ENCODE measurements at regions not wholly inside any gene's neighbourhood (a gene's known extent, or its start where the extent isn't known, plus 50 kb on each side); places are given as distances from the start of the nearest gene placed in this dataset.

GRCh38 chr6:144844596-144844995 is 559.5 kb downstream of the UTRN start:
- Histone ChIP-seq H3K27ac (ENCODE audit: low read depth in 1 of 2, low read length in 2 of 2) (no peak overlapping the region), H3K4me3 (ENCODE audit: low read length) (no peak overlapping the region), H3K4me1 (ENCODE audit: insufficient read depth, low read length) (no peaks in the 10 kb centered on the region), H3K36me3 (ENCODE audit: insufficient read depth, low read length) (peaks cover 75% of the 10 kb centered on the region), H3K9me3 (ENCODE audit: control insufficient read depth in 1 of 2, insufficient read depth in 1 of 2, low read length in 2 of 2) (no peaks in the 10 kb centered on the region), H3K27me3 (ENCODE audit: control insufficient read depth in 1 of 2, insufficient read depth in 2 of 2, low read length in 2 of 2) (no peaks in the 10 kb centered on the region)
- ChIA-PET POLR2A (no interaction called here), CTCF (no interaction called here)
- peak overlapping the region; percentile 32 for H3K27ac Mint-ChIP-seq
- DNase-seq: no peak
- H3K4me3 Mint-ChIP-seq: no peak overlapping the region
- H3K9me3 Mint-ChIP-seq: no peaks in the 10 kb centered on the region
- H3K36me3 Mint-ChIP-seq (ENCODE audit: low read depth): peaks cover 89% of the 10 kb centered on the region
- no peaks in the 10 kb centered on the region for H3K27me3 Mint-ChIP-seq
- intact Hi-C loops (cut with DNase I, micrococcal nuclease): no loop called here
- TF ChIP-seq CTCF (IDR thresholded peaks at IDR 0.05): no peak
- H3K4me1 Mint-ChIP-seq (ENCODE audit: low read depth): no peaks in the 10 kb centered on the region
- no peak for ATAC-seq (ENCODE audit: poor library complexity)

- POLR2A ChIA-PET: no interaction called here
- no peaks in the 10 kb centered on the region for H3K27me3 Mint-ChIP-seq
- Histone ChIP-seq H3K27ac (ENCODE audit: low read depth in 1 of 2, low read length in 2 of 2) (no peak overlapping the region), H3K27me3 (ENCODE audit: control insufficient read depth in 1 of 2, insufficient read depth in 2 of 2, low read length in 2 of 2) (no peaks in the 10 kb centered on the region), H3K36me3 (ENCODE audit: insufficient read depth, low read length) (peaks cover 75% of the 10 kb centered on the region), H3K4me1 (ENCODE audit: insufficient read depth, low read length) (no peaks in the 10 kb centered on the region), H3K9me3 (ENCODE audit: control insufficient read depth in 1 of 2, insufficient read depth in 1 of 2, low read length in 2 of 2) (no peaks in the 10 kb centered on the region), H3K4me3 (ENCODE audit: low read length) (no peak overlapping the region)
- no peak for DNase-seq
- no peak for TF ChIP-seq CTCF (IDR thresholded peaks at IDR 0.05)
- no peak for ATAC-seq (ENCODE audit: poor library complexity)
- intact Hi-C loops (cut with DNase I, micrococcal nuclease): no loop called here
- H3K4me3 Mint-ChIP-seq: no peak overlapping the region
- CTCF ChIA-PET: no interaction called here
- no peaks in the 10 kb centered on the region for H3K9me3 Mint-ChIP-seq
- H3K36me3 Mint-ChIP-seq (ENCODE audit: low read depth): peaks cover 88% of the 10 kb centered on the region
- peak overlapping the region; percentile 47 for H3K27ac Mint-ChIP-seq
- H3K4me1 Mint-ChIP-seq (ENCODE audit: low read depth): no peaks in the 10 kb centered on the region
Measured at GRCh38 chr6:144845186-144845585, 560.1 kb downstream of the UTRN start.

GRCh38 chr6:144847916-144848315 is 562.8 kb downstream of the UTRN start:
- no peak for DNase-seq
- H3K9me3 ChIP-seq (ENCODE audit: control insufficient read depth in 1 of 2, insufficient read depth in 1 of 2, low read length in 2 of 2): no peaks in the 10 kb centered on the region
- H3K36me3 ChIP-seq (ENCODE audit: insufficient read depth, low read length): peaks cover 69% of the 10 kb centered on the region
- CTCF ChIA-PET: interaction anchor here (0.7 kb wide), 1 partner anchor 13 kb away, joined by 3 read pairs; no protein-coding TSS in a partner anchor
- no peaks in the 10 kb centered on the region for H3K27me3 ChIP-seq (ENCODE audit: control insufficient read depth in 1 of 2, insufficient read depth in 2 of 2, low read length in 2 of 2)
- Mint-ChIP-seq H3K4me1 (ENCODE audit: low read depth) (no peaks in the 10 kb centered on the region), H3K27me3 (no peaks in the 10 kb centered on the region), H3K36me3 (ENCODE audit: low read depth) (peaks cover 92% of the 10 kb centered on the region), H3K4me3 (no peak overlapping the region), H3K27ac (peak overlapping the region; percentile 8), H3K9me3 (no peaks in the 10 kb centered on the region)
- H3K4me1 ChIP-seq (ENCODE audit: insufficient read depth, low read length): no peaks in the 10 kb centered on the region
- POLR2A ChIA-PET: no interaction called here
- TF ChIP-seq CTCF (IDR thresholded peaks at IDR 0.05): no peak
- no peak for ATAC-seq (ENCODE audit: poor library complexity)
- no peak overlapping the region for H3K27ac ChIP-seq (ENCODE audit: low read depth in 1 of 2, low read length in 2 of 2)
- intact Hi-C loops (cut with DNase I, micrococcal nuclease): no loop called here
- H3K4me3 ChIP-seq (ENCODE audit: low read length): no peak overlapping the region

Measured in CD4-positive, alpha-beta T cell (primary cell).